ENCODE measurements at regions not wholly inside any gene's neighbourhood (a gene's known extent, or its start where the extent isn't known, plus 50 kb on each side); places are given as distances from the start of the nearest gene placed in this dataset.

- H3K4me3 ChIP-seq (ENCODE audit: low read length): no peak overlapping the region
- no peak for TF ChIP-seq CTCF (conservative IDR thresholded peaks at IDR 0.05; ENCODE audit: low read depth, low read length)
- DNase-seq (ENCODE audit: low read depth): no peak
Observed at GRCh38 chr19:33956941-33957340, 160.3 kb downstream of the KCTD15 start.

GRCh38 chr19:33957804-33958203 lies 161.1 kb downstream of the KCTD15 start:
- no peak for DNase-seq (ENCODE audit: low read depth)
- no peak for TF ChIP-seq CTCF (conservative IDR thresholded peaks at IDR 0.05; ENCODE audit: low read depth, low read length)

GRCh38 chr19:33960566-33960965 lies 163.9 kb downstream of the KCTD15 start:
- no peak for TF ChIP-seq CTCF (conservative IDR thresholded peaks at IDR 0.05; ENCODE audit: low read depth, low read length)
- H3K4me3 ChIP-seq (ENCODE audit: low read length): no peak overlapping the region
- DNase-seq (ENCODE audit: low read depth): no peak

More at GRCh38 chr19:33957804-33958203, 161.1 kb downstream of the KCTD15 start:
- H3K4me3 ChIP-seq (ENCODE audit: low read length): no peak overlapping the region

GRCh38 chr19:33962161-33962560 lies 165.5 kb downstream of the KCTD15 start:
- H3K4me3 ChIP-seq (ENCODE audit: low read length): no peak overlapping the region
- no peak for DNase-seq (ENCODE audit: low read depth)

GRCh38 chr19:33963514-33963913 lies 166.8 kb downstream of the KCTD15 start:
- no peak for TF ChIP-seq CTCF (conservative IDR thresholded peaks at IDR 0.05; ENCODE audit: low read depth, low read length)
- H3K4me3 ChIP-seq (ENCODE audit: low read length): no peak overlapping the region
- no peak for DNase-seq (ENCODE audit: low read depth)

More at GRCh38 chr19:33962161-33962560, 165.5 kb downstream of the KCTD15 start:
- TF ChIP-seq CTCF (conservative IDR thresholded peaks at IDR 0.05; ENCODE audit: low read depth, low read length): no peak

GRCh38 chr19:33971073-33971472 lies 174.4 kb downstream of the KCTD15 start:
- no peak for TF ChIP-seq CTCF (conservative IDR thresholded peaks at IDR 0.05; ENCODE audit: low read depth, low read length)
- DNase-seq (ENCODE audit: low read depth): no peak

GRCh38 chr19:33977756-33978685 lies 181.4 kb downstream of the KCTD15 start:
- no peak for DNase-seq (ENCODE audit: low read depth)
- no peak overlapping the region for H3K4me3 ChIP-seq (ENCODE audit: low read length)
- TF ChIP-seq CTCF (conservative IDR thresholded peaks at IDR 0.05; ENCODE audit: low read depth, low read length): no peak

More at GRCh38 chr19:33971073-33971472, 174.4 kb downstream of the KCTD15 start:
- H3K4me3 ChIP-seq (ENCODE audit: low read length): no peak overlapping the region
